Mucosa of descending colon (tissue), 3 donors: ENCODE measurements at regions not wholly inside any gene's neighbourhood (a gene's known extent, or its start where the extent isn't known, plus 50 kb on each side); places are given as distances from the start of the nearest gene placed in this dataset.
"Not testable (repeated sequence)": the region's sequence is repeated elsewhere in the genome, so short reads cannot be mapped to it uniquely, and the experiment has no call there.

Experiments used
- ATAC-seq: fragments of 200-7000 bp; cut with Tn5 transposase; one replicate; pipeline ENCODE4 v1.9.1; 2020; ENCODE audit warnings: mild to moderate bottlenecking, moderate library complexity
- DNase-seq, 3 donors: peaks; one replicate each; pipeline ENCODE4 v3.0.0-alpha.2; 2020
- H3K36me3 ChIP-seq: fragments of 200-600 bp; one replicate; pipeline ENCODE4 v1.8.0; 2021; ENCODE audit warnings: low read depth, mild to moderate bottlenecking
- H3K4me1 ChIP-seq: fragments of 200-600 bp; one replicate; pipeline ENCODE4 v1.8.0; 2021; ENCODE audit warnings: low read depth, mild to moderate bottlenecking
- H3K4me3 ChIP-seq: fragments of 200-600 bp; one replicate; pipeline ENCODE4 v1.8.0; 2021; ENCODE audit warnings: mild to moderate bottlenecking
- H3K9me3 ChIP-seq: fragments of 200-600 bp; one replicate; pipeline ENCODE4 v1.8.0; 2021; ENCODE audit warnings: mild to moderate bottlenecking
- CTCF ChIP-seq: fragments of 200-600 bp; IDR thresholded peaks from one replicate; pipeline ENCODE4 v1.8.0; 2022; ENCODE audit warnings: antibody characterized with exemption, mild to moderate bottlenecking
- intact Hi-C, 2 donors: fragments of 100-400 bp; cut with DNase I in 1 of 2; cut with micrococcal nuclease in 1 of 2; formaldehyde crosslinking; loops; one replicate each; pipeline versions ENCODE4 v1.11.0 to v1.11.1; 2022; cut with DNase I, micrococcal nuclease
- donor health status: DM: no; HTN: no; CAD: no; lungs with moderate emphysema.
- donor health status: DM: no; HTN: no; CAD: no.
- donor health status: DM: no; HTN: yes; CAD: no.

GRCh38 chr11:13183826-13184196 lies 93.8 kb upstream of the BMAL1 start:
- Histone ChIP-seq H3K4me1 (peaks cover 4% of the 10 kb centered on the region), H3K36me3 (no peaks in the 10 kb centered on the region), H3K4me3 (no peak overlapping the region), H3K9me3 (peaks cover 15% of the 10 kb centered on the region)
- intact Hi-C loops = no loop called here
- TF ChIP-seq CTCF = no peak
- DNase-seq (no peak), ATAC-seq (no peak)

GRCh38 chr11:13184295-13184794 lies 93.2 kb upstream of the BMAL1 start:
- no peaks in the 10 kb centered on the region for H3K36me3 ChIP-seq
- peaks cover 15% of the 10 kb centered on the region for H3K9me3 ChIP-seq
- TF ChIP-seq CTCF = no peak
- ATAC-seq (no peak), DNase-seq (no peak)
- intact Hi-C loops = no loop called here
- no peak overlapping the region for H3K4me3 ChIP-seq
- H3K4me1 ChIP-seq = peaks cover 4% of the 10 kb centered on the region

GRCh38 chr11:13188179-13188578 lies 89.4 kb upstream of the BMAL1 start:
- peaks cover 3% of the 10 kb centered on the region for H3K4me1 ChIP-seq
- TF ChIP-seq CTCF = no peak
- no peak overlapping the region for H3K4me3 ChIP-seq
- intact Hi-C loops = no loop called here
- H3K9me3 ChIP-seq = peaks cover 15% of the 10 kb centered on the region
- ATAC-seq (no peak), DNase-seq (no peak)
- no peaks in the 10 kb centered on the region for H3K36me3 ChIP-seq

GRCh38 chr11:13189561-13190426 lies 87.8 kb upstream of the BMAL1 start:
- ATAC-seq (no peak), DNase-seq (no peak)
- intact Hi-C loops = no loop called here
- Histone ChIP-seq H3K4me1 (no peaks in the 10 kb centered on the region), H3K36me3 (no peaks in the 10 kb centered on the region), H3K4me3 (no peak overlapping the region), H3K9me3 (peaks cover 15% of the 10 kb centered on the region)
- TF ChIP-seq CTCF = no peak

GRCh38 chr11:13193613-13194012 lies 84.0 kb upstream of the BMAL1 start:
- DNase-seq = no peak
- no peaks in the 10 kb centered on the region for H3K36me3 ChIP-seq
- ATAC-seq = no peak
- H3K4me1 ChIP-seq = no peaks in the 10 kb centered on the region
- peaks cover 6% of the 10 kb centered on the region for H3K9me3 ChIP-seq
- intact Hi-C loops = no loop called here
- no peak for TF ChIP-seq CTCF
- no peak overlapping the region for H3K4me3 ChIP-seq

GRCh38 chr11:13197374-13197773 lies 80.2 kb upstream of the BMAL1 start:
- intact Hi-C loops, H3K4me3 ChIP-seq, H3K4me1 ChIP-seq, DNase-seq, H3K9me3 ChIP-seq, H3K36me3 ChIP-seq, ATAC-seq: not testable (repeated sequence)
